ENCODE measurements at regions not wholly inside any gene's neighbourhood (a gene's known extent, or its start where the extent isn't known, plus 50 kb on each side); places are given as distances from the start of the nearest gene placed in this dataset.

- TF ChIP-seq CTCF (IDR thresholded peaks at IDR 0.05) (no peak), EP300 (IDR thresholded peaks at IDR 0.05) (no peak), POLR2A (IDR thresholded peaks at IDR 0.05) (no peak)
Measured at GRCh38 chr14:98274596-98274995, 997.4 kb downstream of the BCL11B start.
